A673 (cell line): ENCODE measurements at regions not wholly inside any gene's neighbourhood (a gene's known extent, or its start where the extent isn't known, plus 50 kb on each side); places are given as distances from the start of the nearest gene placed in this dataset.

Experiments
- BruUV-seq: library from RNA; stranded (reverse); fragments of 400-500 nt; replicated peaks from 2 replicates; lab custom pipeline; 2021; lab: Mats Ljungman, UMichigan
- CTCF ChIA-PET: fragments of 300-600 bp; sonication (Branson Sonifier 250); formaldehyde crosslinking; loops from one replicate; lab custom pipeline; 2022; ENCODE audit warnings: antibody characterized with exemption; lab: Charles Lee
- POLR2A ChIA-PET: fragments of 300-600 bp; sonication (Branson Sonifier 250); formaldehyde crosslinking; loops from one replicate; lab custom pipeline; 2022; ENCODE audit warnings: antibody characterized with exemption; ENCODE audit not compliant: low non-redundant PET; lab: Charles Lee
- DNase-seq: peaks from one replicate; pipeline ENCODE4 v3.0.0-alpha.2; 2015; ENCODE audit warnings: low spot score
- H3K27ac ChIP-seq: fragments of 200-600 bp; sonication (generic); 2 replicates; pipeline ENCODE4 v1.5.1; 2016; ENCODE audit warnings: mixed run types, low read depth, mild to moderate bottlenecking, mixed read lengths, antibody characterized with exemption, low read length; ENCODE audit not compliant: poor library complexity, severe bottlenecking
- H3K27me3 ChIP-seq: fragments of 200-600 bp; sonication (generic); replicated peaks from 2 replicates; pipeline ENCODE4 v1.6.1; 2017; ENCODE audit warnings: mixed run types, low read depth, mild to moderate bottlenecking, mixed read lengths, antibody characterized with exemption, low read length; ENCODE audit not compliant: insufficient read depth, poor library complexity
- H3K36me3 ChIP-seq: fragments of 200-600 bp; sonication (generic); 2 replicates; pipeline ENCODE4 v1.6.1; 2016; ENCODE audit warnings: mixed run types, mild to moderate bottlenecking, mixed read lengths, antibody characterized with exemption, low read length; ENCODE audit not compliant: insufficient read depth, poor library complexity, severe bottlenecking
- H3K4me1 ChIP-seq: fragments of 200-600 bp; sonication (generic); 2 replicates; pipeline ENCODE4 v1.6.1; 2017; ENCODE audit warnings: mixed run types, mild to moderate bottlenecking, mixed read lengths, antibody characterized with exemption, low read length; ENCODE audit not compliant: insufficient read depth, poor library complexity, severe bottlenecking
- H3K4me3 ChIP-seq: fragments of 200-600 bp; sonication (generic); 2 replicates; pipeline ENCODE4 v1.5.1; 2016; ENCODE audit warnings: low read depth, mixed run types, mild to moderate bottlenecking, mixed read lengths, low read length; ENCODE audit not compliant: poor library complexity, severe bottlenecking
- H3K9me3 ChIP-seq: fragments of 200-600 bp; sonication (generic); 2 replicates; pipeline ENCODE4 v1.6.1; 2016; ENCODE audit warnings: mixed run types, low read depth, mild to moderate bottlenecking, mixed read lengths, antibody characterized with exemption, low read length; ENCODE audit not compliant: poor library complexity, severe bottlenecking
- CTCF ChIP-seq: fragments of 300-800, 200-600 bp; sonication (generic); conservative IDR thresholded peaks from 2 replicates; pipeline ENCODE4 v1.5.1; 2017; ENCODE audit warnings: low read depth, mild to moderate bottlenecking, antibody characterized with exemption, low read length, moderate library complexity, mixed read lengths
- EZH2 ChIP-seq: fragments of 200-600 bp; sonication (generic); IDR thresholded peaks from 2 replicates; pipeline ENCODE4 v1.6.1; 2017; ENCODE audit warnings: borderline replicate concordance, low read depth, mild to moderate bottlenecking, mixed read lengths, antibody characterized with exemption, low read length; ENCODE audit not compliant: poor library complexity, severe bottlenecking
- intact Hi-C: fragments of 100-400 bp; cut with micrococcal nuclease; formaldehyde crosslinking; loops from one replicate; pipeline ENCODE4 v1.10.0; 2022; ENCODE audit not compliant: unreplicated experiment

- H3K4me1 ChIP-seq: no peaks in the 10 kb centered on the region
- TF ChIP-seq CTCF (no peak), EZH2 (no peak)
- no peaks in the 10 kb centered on the region for H3K27me3 ChIP-seq
- no TSS peak for BruUV-seq
- no peak for DNase-seq
- ChIA-PET CTCF (no interaction called here), POLR2A (no interaction called here)
- H3K9me3 ChIP-seq: no peaks in the 10 kb centered on the region
- no peaks in the 10 kb centered on the region for H3K36me3 ChIP-seq
- H3K4me3 ChIP-seq: no peak overlapping the region
- H3K27ac ChIP-seq: no peak overlapping the region
- intact Hi-C loops: no loop called here
Measured at GRCh38 chr15:96796841-96797240, 466.3 kb downstream of the NR2F2 start.

GRCh38 chr15:96801576-96802150 is 471.2 kb downstream of the NR2F2 start:
- intact Hi-C loops: no loop called here
- no peak for DNase-seq
- POLR2A ChIA-PET: no interaction called here

GRCh38 chr15:96802611-96803255 is 472.2 kb downstream of the NR2F2 start:
- intact Hi-C loops: no loop called here
- ChIA-PET POLR2A (no interaction called here), CTCF (interaction anchor here (0.6 kb wide), 1 partner anchor 91 kb away, joined by 11 read pairs; no protein-coding TSS in a partner anchor)
- Histone ChIP-seq H3K36me3 (no peaks in the 10 kb centered on the region), H3K4me3 (no peak overlapping the region), H3K27me3 (no peaks in the 10 kb centered on the region), H3K9me3 (no peaks in the 10 kb centered on the region), H3K4me1 (no peaks in the 10 kb centered on the region), H3K27ac (no peak overlapping the region)
- no peak for DNase-seq
- TF ChIP-seq EZH2 (no peak), CTCF (no peak)
- BruUV-seq: no TSS peak

More at GRCh38 chr15:96801576-96802150, 471.2 kb downstream of the NR2F2 start:
- no peaks in the 10 kb centered on the region for H3K36me3 ChIP-seq
- CTCF ChIA-PET: interaction anchor here (0.6 kb wide), 1 partner anchor 92 kb away, joined by 11 read pairs; no protein-coding TSS in a partner anchor
- H3K27me3 ChIP-seq: no peaks in the 10 kb centered on the region
- no peaks in the 10 kb centered on the region for H3K4me1 ChIP-seq
- no peak overlapping the region for H3K27ac ChIP-seq
- no peak overlapping the region for H3K4me3 ChIP-seq
- no peaks in the 10 kb centered on the region for H3K9me3 ChIP-seq
- TF ChIP-seq EZH2: no peak
- no peak for TF ChIP-seq CTCF
- no TSS peak for BruUV-seq
